ENCODE measurements at regions not wholly inside any gene's neighbourhood (a gene's known extent, or its start where the extent isn't known, plus 50 kb on each side); places are given as distances from the start of the nearest gene placed in this dataset.

DNA sequence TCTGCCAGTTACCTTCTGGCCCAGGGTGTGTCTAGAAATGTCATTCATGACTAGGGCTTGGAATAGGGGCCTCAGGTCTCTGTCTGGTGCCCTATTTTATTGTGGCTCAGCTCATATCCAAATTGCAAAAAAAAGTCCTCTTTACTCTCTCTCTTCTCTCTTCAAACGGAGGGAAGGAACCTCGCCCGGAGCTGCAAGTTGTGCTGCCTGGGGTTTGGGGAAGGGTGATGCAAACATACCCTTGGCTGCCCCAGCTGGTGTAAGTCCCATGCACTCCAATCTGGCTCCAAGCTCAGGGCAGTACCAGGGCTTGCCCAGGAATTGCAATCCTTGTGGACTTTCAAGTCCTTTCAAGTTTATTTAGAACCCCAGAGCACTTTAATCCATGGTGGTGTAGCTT, 549.6 kb downstream of the PCDH17 start:
- CTCF ChIA-PET, result no interaction called here
- Histone ChIP-seq H3K4me3 (ENCODE audit: low read length) (no peak overlapping the region), H3K27ac (ENCODE audit: low read depth, low read length) (no peak overlapping the region), H3K4me1 (ENCODE audit: control insufficient read depth in 2 of 2, insufficient read depth in 2 of 2, low read length in 2 of 2) (no peaks in the 10 kb centered on the region), H3K27me3 (ENCODE audit: control insufficient read depth in 2 of 2, insufficient read depth in 2 of 2, low read length in 2 of 2) (no peaks in the 10 kb centered on the region), H3K36me3 (ENCODE audit: control insufficient read depth in 2 of 3, insufficient read depth in 3 of 3, low read length in 3 of 3) (no peaks in the 10 kb centered on the region), H3K9me3 (ENCODE audit: control insufficient read depth in 2 of 3, low read length in 3 of 3) (peaks cover 0 to 5% (median 0%) of the 10 kb centered on the region in 3 experiments)
- Mint-ChIP-seq H3K9me3 (peaks cover 5 to 41% (median 18%) of the 10 kb centered on the region in 11 donors), H3K4me3 (no peak overlapping the region), H3K36me3 (peaks cover 0 to 4% (median 0%) of the 10 kb centered on the region in 5 donors), H3K4me1 (no peaks in the 10 kb centered on the region), H3K27ac (no peak overlapping the region), H3K27me3 (no peaks in the 10 kb centered on the region)
- DNase-seq (no peak), ATAC-seq (no peak)
- intact Hi-C loops (cut with micrococcal nuclease), result no loop called here
- POLR2A ChIA-PET, result no interaction called here

DNA sequence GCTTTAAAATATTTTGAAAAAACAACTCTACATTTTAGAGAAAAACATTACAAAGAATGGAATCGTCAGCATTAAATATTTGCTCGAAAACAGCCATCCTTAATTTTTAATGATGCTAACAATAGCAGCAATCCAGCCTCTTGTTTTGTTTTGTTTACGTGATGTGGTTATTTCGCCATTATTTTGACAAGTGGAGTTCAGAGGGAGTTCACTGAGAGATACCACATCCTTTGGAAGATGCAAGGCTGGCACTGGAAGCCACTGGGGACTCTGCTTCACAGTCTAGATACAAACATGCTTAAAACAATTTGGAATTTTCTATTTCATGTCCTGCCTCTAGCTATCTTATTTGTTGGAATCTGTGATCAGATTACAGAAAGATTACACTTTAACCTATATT, 556.3 kb downstream of the PCDH17 start:
- intact Hi-C loops (cut with micrococcal nuclease), result no loop called here

DNA sequence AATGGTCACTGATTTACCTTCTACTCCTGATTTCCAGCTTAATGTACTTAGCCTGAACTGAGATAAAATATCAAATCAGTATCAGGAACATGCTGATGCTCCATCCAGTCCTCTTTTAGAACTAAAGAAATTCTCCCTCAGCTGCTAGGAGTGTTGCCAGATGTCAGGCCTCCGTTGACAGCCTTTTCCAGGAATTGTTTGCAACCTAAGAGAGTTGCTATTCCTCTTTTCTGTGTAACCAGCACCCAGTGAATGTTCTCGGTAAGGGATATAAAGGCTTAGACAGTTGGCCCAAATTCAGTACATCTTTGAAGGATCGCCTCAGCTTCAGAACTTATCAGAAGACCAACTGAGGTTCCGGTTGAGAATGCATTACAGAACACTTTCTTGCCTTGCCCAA, 559.0 kb downstream of the PCDH17 start:
- intact Hi-C loops (cut with micrococcal nuclease), result no loop called here

More for the DNA sequence above, 556.3 kb downstream of the PCDH17 start:
- CTCF ChIA-PET, result no interaction called here
- DNase-seq, result no peak
- no peaks in the 10 kb centered on the region for H3K36me3 ChIP-seq (ENCODE audit: control insufficient read depth in 2 of 3, insufficient read depth in 3 of 3, low read length in 3 of 3)
- Mint-ChIP-seq H3K9me3 (peaks cover 5 to 21% (median 12%) of the 10 kb centered on the region in 11 donors), H3K27ac (no peak overlapping the region), H3K36me3 (peaks cover 0 to 4% (median 0%) of the 10 kb centered on the region in 5 donors), H3K4me3 (no peak overlapping the region), H3K27me3 (no peaks in the 10 kb centered on the region), H3K4me1 (no peaks in the 10 kb centered on the region)
- H3K4me1 ChIP-seq (ENCODE audit: control insufficient read depth in 2 of 2, insufficient read depth in 2 of 2, low read length in 2 of 2), result no peaks in the 10 kb centered on the region
- no peak for ATAC-seq
- POLR2A ChIA-PET, result no interaction called here
- H3K4me3 ChIP-seq (ENCODE audit: low read length), result no peak overlapping the region
- H3K9me3 ChIP-seq (ENCODE audit: control insufficient read depth in 2 of 3, low read length in 3 of 3), result no peaks in the 10 kb centered on the region
- H3K27me3 ChIP-seq (ENCODE audit: control insufficient read depth in 2 of 2, insufficient read depth in 2 of 2, low read length in 2 of 2), result no peaks in the 10 kb centered on the region
- no peak overlapping the region for H3K27ac ChIP-seq (ENCODE audit: low read depth, low read length)

DNA sequence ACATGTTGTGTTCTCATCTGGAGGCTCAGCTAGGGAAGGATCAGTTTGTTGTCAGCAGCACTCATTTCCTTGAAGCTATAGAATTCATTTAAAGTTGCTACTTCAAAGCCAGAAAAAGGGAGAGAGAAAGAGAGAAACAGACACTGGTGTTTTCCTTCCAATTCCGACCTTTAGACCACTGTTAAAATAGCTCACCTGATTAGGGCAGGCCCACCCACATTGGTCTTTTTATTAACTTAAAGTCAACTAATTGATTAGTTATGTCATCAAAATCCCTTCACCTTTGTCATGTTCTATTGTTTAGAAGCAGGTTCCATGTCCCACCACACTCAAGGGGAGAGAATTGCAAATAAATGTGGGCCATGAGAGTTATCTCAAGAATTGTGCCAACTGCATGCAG, 560.2 kb downstream of the PCDH17 start:
- Mint-ChIP-seq H3K36me3 (no peaks in the 10 kb centered on the region), H3K4me1 (no peaks in the 10 kb centered on the region), H3K4me3 (no peak overlapping the region), H3K9me3 (peaks cover 0 to 5% (median 2%) of the 10 kb centered on the region in 11 donors), H3K27ac (no peak overlapping the region), H3K27me3 (no peaks in the 10 kb centered on the region)
- intact Hi-C loops (cut with micrococcal nuclease), result no loop called here
- no peak for ATAC-seq
- no peak for DNase-seq
- Histone ChIP-seq H3K27ac (ENCODE audit: low read depth, low read length) (no peak overlapping the region), H3K9me3 (ENCODE audit: control insufficient read depth in 2 of 3, low read length in 3 of 3) (no peaks in the 10 kb centered on the region), H3K4me1 (ENCODE audit: control insufficient read depth in 2 of 2, insufficient read depth in 2 of 2, low read length in 2 of 2) (no peaks in the 10 kb centered on the region), H3K27me3 (ENCODE audit: control insufficient read depth in 2 of 2, insufficient read depth in 2 of 2, low read length in 2 of 2) (no peaks in the 10 kb centered on the region), H3K4me3 (ENCODE audit: low read length) (no peak overlapping the region), H3K36me3 (ENCODE audit: control insufficient read depth in 2 of 3, insufficient read depth in 3 of 3, low read length in 3 of 3) (no peaks in the 10 kb centered on the region)
- ChIA-PET POLR2A (no interaction called here), CTCF (no interaction called here)

More for the DNA sequence above, 559.0 kb downstream of the PCDH17 start:
- no peak for ATAC-seq
- no peaks in the 10 kb centered on the region for H3K9me3 ChIP-seq (ENCODE audit: control insufficient read depth in 2 of 3, low read length in 3 of 3)
- no peaks in the 10 kb centered on the region for H3K27me3 ChIP-seq (ENCODE audit: control insufficient read depth in 2 of 2, insufficient read depth in 2 of 2, low read length in 2 of 2)
- Mint-ChIP-seq H3K27ac (no peak overlapping the region), H3K4me1 (no peaks in the 10 kb centered on the region), H3K9me3 (peaks cover 2 to 11% (median 8%) of the 10 kb centered on the region in 11 donors), H3K4me3 (no peak overlapping the region), H3K27me3 (no peaks in the 10 kb centered on the region), H3K36me3 (no peaks in the 10 kb centered on the region)
- ChIA-PET CTCF (no interaction called here), POLR2A (no interaction called here)
- no peak overlapping the region for H3K27ac ChIP-seq (ENCODE audit: low read depth, low read length)
- no peak overlapping the region for H3K4me3 ChIP-seq (ENCODE audit: low read length)
- H3K36me3 ChIP-seq (ENCODE audit: control insufficient read depth in 2 of 3, insufficient read depth in 3 of 3, low read length in 3 of 3), result no peaks in the 10 kb centered on the region
- H3K4me1 ChIP-seq (ENCODE audit: control insufficient read depth in 2 of 2, insufficient read depth in 2 of 2, low read length in 2 of 2), result no peaks in the 10 kb centered on the region
- no peak for DNase-seq

DNA sequence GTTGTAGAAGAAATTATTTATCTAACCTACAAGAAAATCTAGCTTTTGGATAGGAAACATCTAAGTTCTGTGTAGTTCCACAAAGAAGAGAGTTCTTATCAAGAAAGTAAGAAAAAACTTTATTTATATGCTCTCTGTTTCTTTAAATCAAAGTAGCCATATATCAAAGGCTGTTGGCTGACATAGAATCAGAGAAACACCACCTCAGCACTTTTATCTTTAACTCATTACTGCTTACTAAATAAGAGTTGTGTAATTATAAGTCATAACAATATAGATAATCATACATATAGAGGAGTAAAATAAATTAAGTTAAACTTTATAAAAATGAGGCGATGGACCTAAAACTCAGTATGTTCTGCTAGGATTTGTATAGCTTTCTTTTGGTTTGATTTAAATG, 570.6 kb downstream of the PCDH17 start:
- H3K36me3 ChIP-seq (ENCODE audit: control insufficient read depth in 2 of 3, insufficient read depth in 3 of 3, low read length in 3 of 3), result no peaks in the 10 kb centered on the region
- ChIA-PET POLR2A (no interaction called here), CTCF (no interaction called here)
- H3K9me3 ChIP-seq (ENCODE audit: control insufficient read depth in 2 of 3, low read length in 3 of 3), result no peaks in the 10 kb centered on the region
- Mint-ChIP-seq H3K27me3 (no peaks in the 10 kb centered on the region), H3K4me3 (no peak overlapping the region), H3K27ac (no peak overlapping the region), H3K9me3 (peaks cover 0 to 35% (median 5%) of the 10 kb centered on the region in 11 donors), H3K4me1 (no peaks in the 10 kb centered on the region), H3K36me3 (no peaks in the 10 kb centered on the region)
- no peak for ATAC-seq
- no peak overlapping the region for H3K4me3 ChIP-seq (ENCODE audit: low read length)
- H3K27ac ChIP-seq (ENCODE audit: low read depth, low read length), result no peak overlapping the region
- H3K4me1 ChIP-seq (ENCODE audit: control insufficient read depth in 2 of 2, insufficient read depth in 2 of 2, low read length in 2 of 2), result no peaks in the 10 kb centered on the region
- H3K27me3 ChIP-seq (ENCODE audit: control insufficient read depth in 2 of 2, insufficient read depth in 2 of 2, low read length in 2 of 2), result no peaks in the 10 kb centered on the region
- intact Hi-C loops (cut with micrococcal nuclease), result no loop called here
- no peak for DNase-seq

DNA sequence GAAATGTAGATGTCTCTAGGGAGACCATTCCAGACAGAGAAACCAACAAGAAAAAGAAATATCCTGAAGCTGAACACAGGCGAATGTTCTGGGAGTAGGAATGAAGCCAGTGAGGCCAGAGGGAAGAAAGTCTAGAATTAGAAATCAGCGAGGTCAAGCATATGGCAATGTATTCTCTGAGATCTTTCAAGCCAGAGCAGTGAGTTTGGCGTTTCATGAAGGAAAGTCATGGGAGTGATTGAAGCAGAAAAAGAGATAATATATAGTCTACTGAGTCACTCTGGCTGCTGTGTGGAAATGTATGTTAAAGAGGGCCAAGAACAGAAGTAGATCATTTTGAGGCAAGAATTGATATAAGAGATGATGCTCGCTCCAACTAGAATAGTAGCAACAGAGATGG, 576.0 kb downstream of the PCDH17 start:
- H3K9me3 ChIP-seq (ENCODE audit: control insufficient read depth in 2 of 3, low read length in 3 of 3), result no peaks in the 10 kb centered on the region
- Mint-ChIP-seq H3K4me1 (no peaks in the 10 kb centered on the region), H3K27me3 (no peaks in the 10 kb centered on the region), H3K4me3 (no peak overlapping the region), H3K36me3 (peaks cover 0 to 4% (median 0%) of the 10 kb centered on the region in 5 donors), H3K27ac (no peak overlapping the region), H3K9me3 (peaks cover 0 to 16% (median 3%) of the 10 kb centered on the region in 11 donors)
- DNase-seq (no peak), ATAC-seq (no peak)
- no peak overlapping the region for H3K4me3 ChIP-seq (ENCODE audit: low read length)
- POLR2A ChIA-PET, result no interaction called here
- no peaks in the 10 kb centered on the region for H3K36me3 ChIP-seq (ENCODE audit: control insufficient read depth in 2 of 3, insufficient read depth in 3 of 3, low read length in 3 of 3)
- intact Hi-C loops (cut with micrococcal nuclease), result no loop called here
- CTCF ChIA-PET, result no interaction called here
- H3K27ac ChIP-seq (ENCODE audit: low read depth, low read length), result no peak overlapping the region
- H3K4me1 ChIP-seq (ENCODE audit: control insufficient read depth in 2 of 2, insufficient read depth in 2 of 2, low read length in 2 of 2), result no peaks in the 10 kb centered on the region
- H3K27me3 ChIP-seq (ENCODE audit: control insufficient read depth in 2 of 2, insufficient read depth in 2 of 2, low read length in 2 of 2), result no peaks in the 10 kb centered on the region

DNA sequence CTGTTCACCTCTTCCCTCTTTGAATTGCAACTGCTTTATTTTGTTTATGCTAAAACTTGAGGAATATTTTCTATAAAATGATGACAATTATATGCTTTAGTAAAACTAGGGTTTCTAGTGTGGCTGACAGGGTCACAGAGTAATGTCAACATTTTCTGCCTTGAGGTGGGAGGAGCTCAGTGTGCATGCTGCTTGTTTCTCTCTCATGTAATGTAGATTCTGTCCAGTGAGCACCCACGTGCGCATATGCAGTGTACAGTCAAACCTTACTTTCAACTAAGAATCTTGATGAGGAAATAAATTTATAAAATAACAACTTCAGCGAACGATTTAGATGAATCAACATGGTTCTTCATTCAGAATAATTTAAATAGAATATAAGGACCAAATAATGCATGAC, 603.9 kb downstream of the PCDH17 start:
- DNase-seq (no peak), ATAC-seq (no peak)
- ChIA-PET CTCF (no interaction called here), POLR2A (no interaction called here)
- intact Hi-C loops (cut with micrococcal nuclease), result no loop called here
- H3K27me3 ChIP-seq (ENCODE audit: control insufficient read depth in 2 of 2, insufficient read depth in 2 of 2, low read length in 2 of 2), result no peaks in the 10 kb centered on the region
- H3K27ac ChIP-seq (ENCODE audit: low read depth, low read length), result no peak overlapping the region
- H3K4me1 ChIP-seq (ENCODE audit: control insufficient read depth in 2 of 2, insufficient read depth in 2 of 2, low read length in 2 of 2), result no peaks in the 10 kb centered on the region
- Mint-ChIP-seq H3K36me3 (no peaks in the 10 kb centered on the region), H3K9me3 (peaks cover 0 to 17% (median 9%) of the 10 kb centered on the region in 11 donors), H3K27me3 (no peaks in the 10 kb centered on the region), H3K4me1 (no peaks in the 10 kb centered on the region), H3K4me3 (no peak overlapping the region), H3K27ac (no peak overlapping the region)
- H3K4me3 ChIP-seq (ENCODE audit: low read length), result no peak overlapping the region
- no peaks in the 10 kb centered on the region for H3K9me3 ChIP-seq (ENCODE audit: control insufficient read depth in 2 of 3, low read length in 3 of 3)
- H3K36me3 ChIP-seq (ENCODE audit: control insufficient read depth in 2 of 3, insufficient read depth in 3 of 3, low read length in 3 of 3), result no peaks in the 10 kb centered on the region
